HEK293 (cell line): ENCODE measurements at regions not wholly inside any gene's neighbourhood (a gene's known extent, or its start where the extent isn't known, plus 50 kb on each side); places are given as distances from the start of the nearest gene placed in this dataset.

Experiments used
- CTCF ChIA-PET: fragments of 350-600 bp; formaldehyde crosslinking; extraction: SDS; loops from one replicate; lab custom pipeline; 2021; ENCODE audit warnings: antibody characterized with exemption; lab: Yijun Ruan, JAX
- POLR2A ChIA-PET: fragments of 300-600 bp; formaldehyde crosslinking; extraction: SDS; loops from one replicate; lab custom pipeline; 2020; ENCODE audit warnings: antibody characterized with exemption, inconsistent platforms; lab: Yijun Ruan, JAX
- H3K27ac ChIP-seq: fragments of 200-500 bp; sonication (Bioruptor generic); 2 replicates; pipeline ENCODE4 v1.5.1; 2014; ENCODE audit warnings: low read depth, low read length, control low read depth, inconsistent platforms; ENCODE audit errors: extremely low read depth
- H3K36me3 ChIP-seq, 2 experiments: fragments of 200-500 bp in 1 of 2; sonication (Bioruptor generic) in 1 of 2; 1 replicate in 1 of 2; 2 replicates in 1 of 2; pipeline ENCODE4 v1.5.1; 2014 to 2017; ENCODE audit warnings: inconsistent platforms in 2 of 2, low read length in 2 of 2; ENCODE audit not compliant: control insufficient read depth in 2 of 2, insufficient read depth in 1 of 2
- H3K4me1 ChIP-seq: fragments of 200-500 bp; sonication (Bioruptor generic); 2 replicates; pipeline ENCODE4 v1.5.1; 2014; ENCODE audit warnings: mild to moderate bottlenecking, low read length, inconsistent platforms; ENCODE audit not compliant: control insufficient read depth, insufficient read depth
- H3K4me3 ChIP-seq: 2 replicates; pipeline ENCODE4 v1.5.1; 2011; ENCODE audit warnings: low read depth, mild to moderate bottlenecking, control low read depth, low read length, moderate library complexity
- H3K9me3 ChIP-seq: fragments of 200-500 bp; sonication (Bioruptor generic); 2 replicates; pipeline ENCODE4 v1.5.1; 2014; ENCODE audit warnings: low read depth, low read length, inconsistent platforms; ENCODE audit not compliant: control insufficient read depth, insufficient read depth
- MEIS1 ChIP-seq: sonication (generic); formaldehyde crosslinking; IDR thresholded peaks from 2 replicates; pipeline ENCODE4 v1.8.1; 2022; ENCODE audit warnings: missing genetic modification reagents, mild to moderate bottlenecking, borderline replicate concordance
- SALL2 ChIP-seq: fragments of 450-650 bp; formaldehyde crosslinking; IDR thresholded peaks from 2 replicates; pipeline ENCODE4 v1.5.0; 2017; ENCODE audit warnings: missing biosample characterization, mild to moderate bottlenecking, missing genetic modification characterization, borderline replicate concordance
- ZNF133 ChIP-seq: fragments of 450-650 bp; formaldehyde crosslinking; IDR thresholded peaks from 2 replicates; pipeline ENCODE4 v1.5.1; 2016; ENCODE audit warnings: missing biosample characterization, missing genetic modification characterization
- ZNF175 ChIP-seq: fragments of 450-650 bp; formaldehyde crosslinking; IDR thresholded peaks from 2 replicates; pipeline ENCODE4 v1.5.1; 2016; ENCODE audit warnings: missing biosample characterization, missing genetic modification characterization
- ZNF214 ChIP-seq: fragments of 450-650 bp; formaldehyde crosslinking; IDR thresholded peaks from 2 replicates; pipeline ENCODE4 v1.5.1; 2017; ENCODE audit warnings: missing biosample characterization, mild to moderate bottlenecking, missing genetic modification characterization, borderline replicate concordance
- ZNF248 ChIP-seq: fragments of 450-650 bp; formaldehyde crosslinking; IDR thresholded peaks from 2 replicates; pipeline ENCODE4 v1.5.1; 2017; ENCODE audit warnings: missing biosample characterization, missing genetic modification characterization
- ZNF324 ChIP-seq: fragments of 450-650 bp; formaldehyde crosslinking; IDR thresholded peaks from 2 replicates; pipeline ENCODE4 v1.5.1; 2016; ENCODE audit warnings: missing biosample characterization, missing genetic modification characterization
- ZNF335 ChIP-seq: fragments of 450-650 bp; formaldehyde crosslinking; conservative IDR thresholded peaks from 2 replicates; pipeline ENCODE4 v1.5.1; 2016; ENCODE audit warnings: missing biosample characterization, missing genetic modification characterization
- ZNF394 ChIP-seq: fragments of 450-650 bp; formaldehyde crosslinking; IDR thresholded peaks from 2 replicates; pipeline ENCODE4 v1.5.1; 2016; ENCODE audit warnings: missing biosample characterization, missing genetic modification characterization, mild to moderate bottlenecking, moderate library complexity, borderline replicate concordance
- ZNF449 ChIP-seq: fragments of 450-650 bp; formaldehyde crosslinking; IDR thresholded peaks from 2 replicates; pipeline ENCODE4 v1.5.1; 2017; ENCODE audit warnings: missing biosample characterization, mild to moderate bottlenecking, missing genetic modification characterization, moderate library complexity
- ZNF501 ChIP-seq: fragments of 450-650 bp; formaldehyde crosslinking; IDR thresholded peaks from 2 replicates; pipeline ENCODE4 v1.5.1; 2016; ENCODE audit warnings: missing biosample characterization, missing genetic modification characterization
- ZNF623 ChIP-seq: fragments of 450-650 bp; formaldehyde crosslinking; IDR thresholded peaks from 2 replicates; pipeline ENCODE4 v1.5.1; 2016; ENCODE audit warnings: missing biosample characterization, missing genetic modification characterization
- ZNF654 ChIP-seq: fragments of 450-650 bp; formaldehyde crosslinking; IDR thresholded peaks from 2 replicates; pipeline ENCODE4 v1.5.1; 2016; ENCODE audit warnings: low read depth, missing biosample characterization, missing genetic modification characterization
- ZNF670 ChIP-seq: fragments of 450-650 bp; formaldehyde crosslinking; IDR thresholded peaks from 2 replicates; pipeline ENCODE4 v1.5.1; 2016; ENCODE audit warnings: missing biosample characterization, missing genetic modification characterization, low read depth
- ZNF830 ChIP-seq: fragments of 450-650 bp; IDR thresholded peaks from 2 replicates; pipeline ENCODE4 v1.5.0; 2018; ENCODE audit warnings: missing biosample characterization, missing genetic modification characterization, low read depth, mild to moderate bottlenecking, moderate library complexity
- TF ChIP-seq, protein P1 (sequence below): fragments of 450-650 bp; formaldehyde crosslinking; IDR thresholded peaks from 2 replicates; pipeline ENCODE4 v1.5.1; 2016; ENCODE audit warnings: missing biosample characterization, missing genetic modification characterization

GRCh38 chr4:107380836-107381438, 339.1 kb downstream of the PAPSS1 start:
- ChIA-PET POLR2A (no interaction called here), CTCF (interaction anchor here (0.6 to 0.7 kb wide), 2 partner anchors 18 to 288 kb away, joined by 4 read pairs; no protein-coding TSS in a partner anchor)
- H3K27ac ChIP-seq: no peak overlapping the region
- H3K9me3 ChIP-seq: no peaks in the 10 kb centered on the region
- no peaks in the 10 kb centered on the region for H3K4me1 ChIP-seq
- H3K4me3 ChIP-seq: no peak overlapping the region
- TF ChIP-seq ZNF133 (tag by site-specific recombination): no peak
- no peak for TF ChIP-seq ZNF324
- no peak for TF ChIP-seq ZNF175 (tag by site-specific recombination)
- no peak for TF ChIP-seq SALL2 (tag by site-specific recombination)
- no peak for TF ChIP-seq ZNF830 (tag by site-specific recombination)
- no peak for TF ChIP-seq ZNF394 (tag by site-specific recombination)
- TF ChIP-seq ZNF248 (tag by site-specific recombination): no peak
- no peaks in the 10 kb centered on the region for H3K36me3 ChIP-seq

DNA sequence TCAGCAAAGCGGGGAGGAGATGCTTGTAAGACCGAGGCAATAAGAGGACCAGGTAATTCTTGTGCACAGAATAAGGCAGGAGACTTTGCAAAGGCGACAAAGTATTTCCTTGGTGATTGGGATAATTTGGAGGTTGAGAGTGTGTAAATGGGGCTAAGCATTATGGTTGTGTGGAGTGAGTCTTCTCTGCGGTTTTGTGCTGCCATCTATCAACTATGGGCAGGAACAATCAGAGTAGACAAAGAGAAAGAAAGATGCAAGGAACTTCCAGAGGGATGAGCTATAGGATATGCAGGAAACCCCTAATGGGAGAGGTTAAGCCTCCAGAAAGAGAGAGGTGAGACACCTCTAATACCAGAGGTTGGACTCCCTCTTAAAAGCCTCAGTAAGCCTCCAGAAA, 339.8 kb downstream of the PAPSS1 start:
- Histone ChIP-seq H3K9me3 (no peaks in the 10 kb centered on the region), H3K4me3 (no peak overlapping the region), H3K36me3 (no peaks in the 10 kb centered on the region), H3K27ac (no peak overlapping the region), H3K4me1 (no peaks in the 10 kb centered on the region)
- TF ChIP-seq ZNF214 (tag by site-specific recombination) (no peak), MEIS1 (CRISPR knock-in tag) (no peak), ZNF449 (no peak), ZNF670 (no peak), ZNF623 (tag by site-specific recombination) (no peak), ZNF501 (no peak)
- TF ChIP-seq, protein P1, sequence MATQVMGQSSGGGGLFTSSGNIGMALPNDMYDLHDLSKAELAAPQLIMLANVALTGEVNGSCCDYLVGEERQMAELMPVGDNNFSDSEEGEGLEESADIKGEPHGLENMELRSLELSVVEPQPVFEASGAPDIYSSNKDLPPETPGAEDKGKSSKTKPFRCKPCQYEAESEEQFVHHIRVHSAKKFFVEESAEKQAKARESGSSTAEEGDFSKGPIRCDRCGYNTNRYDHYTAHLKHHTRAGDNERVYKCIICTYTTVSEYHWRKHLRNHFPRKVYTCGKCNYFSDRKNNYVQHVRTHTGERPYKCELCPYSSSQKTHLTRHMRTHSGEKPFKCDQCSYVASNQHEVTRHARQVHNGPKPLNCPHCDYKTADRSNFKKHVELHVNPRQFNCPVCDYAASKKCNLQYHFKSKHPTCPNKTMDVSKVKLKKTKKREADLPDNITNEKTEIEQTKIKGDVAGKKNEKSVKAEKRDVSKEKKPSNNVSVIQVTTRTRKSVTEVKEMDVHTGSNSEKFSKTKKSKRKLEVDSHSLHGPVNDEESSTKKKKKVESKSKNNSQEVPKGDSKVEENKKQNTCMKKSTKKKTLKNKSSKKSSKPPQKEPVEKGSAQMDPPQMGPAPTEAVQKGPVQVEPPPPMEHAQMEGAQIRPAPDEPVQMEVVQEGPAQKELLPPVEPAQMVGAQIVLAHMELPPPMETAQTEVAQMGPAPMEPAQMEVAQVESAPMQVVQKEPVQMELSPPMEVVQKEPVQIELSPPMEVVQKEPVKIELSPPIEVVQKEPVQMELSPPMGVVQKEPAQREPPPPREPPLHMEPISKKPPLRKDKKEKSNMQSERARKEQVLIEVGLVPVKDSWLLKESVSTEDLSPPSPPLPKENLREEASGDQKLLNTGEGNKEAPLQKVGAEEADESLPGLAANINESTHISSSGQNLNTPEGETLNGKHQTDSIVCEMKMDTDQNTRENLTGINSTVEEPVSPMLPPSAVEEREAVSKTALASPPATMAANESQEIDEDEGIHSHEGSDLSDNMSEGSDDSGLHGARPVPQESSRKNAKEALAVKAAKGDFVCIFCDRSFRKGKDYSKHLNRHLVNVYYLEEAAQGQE (tag by site-specific recombination): no peak
- ChIA-PET CTCF (interaction anchor here (0.6 kb wide), 1 partner anchor 289 kb away, joined by 4 read pairs; no protein-coding TSS in a partner anchor), POLR2A (no interaction called here)

DNA sequence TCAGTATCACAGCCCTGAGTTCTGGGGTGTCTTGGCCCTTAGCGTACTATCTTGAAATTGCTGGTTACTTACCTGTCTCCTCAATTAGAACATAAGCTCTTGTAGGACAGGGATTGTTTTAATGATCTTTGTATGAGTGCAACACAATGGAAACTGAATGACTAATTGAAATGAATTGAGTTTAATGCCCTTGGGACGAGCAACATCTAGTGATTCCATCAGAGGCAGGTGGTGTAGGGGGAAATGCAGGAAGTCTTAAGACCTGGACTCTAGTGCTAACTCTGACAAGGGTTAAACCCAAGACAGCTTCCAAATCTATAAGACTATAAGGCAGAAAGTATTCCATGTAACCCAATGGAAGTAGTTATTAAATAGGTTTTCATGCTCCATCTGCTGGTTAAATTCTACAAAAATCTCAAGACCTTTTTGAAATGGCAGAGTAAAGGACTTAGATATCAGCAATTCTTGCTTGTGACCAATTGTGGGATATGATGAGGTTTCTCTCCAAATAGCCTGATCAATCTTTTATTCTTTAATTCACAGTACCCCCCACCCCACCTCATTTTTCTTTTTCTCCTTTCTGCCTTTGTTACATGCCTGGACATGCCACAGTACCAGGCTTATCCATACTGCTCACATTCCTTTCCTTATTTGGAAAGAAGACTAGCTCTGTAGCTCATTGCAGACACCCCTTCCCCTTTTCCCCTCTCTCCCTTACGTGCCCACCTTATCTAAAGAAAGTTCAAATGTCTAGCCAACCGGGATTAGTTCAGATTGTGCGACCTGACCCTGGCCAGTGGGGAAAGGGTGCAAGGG, 340.8 kb downstream of the PAPSS1 start:
- H3K27ac ChIP-seq: no peak overlapping the region
- ChIA-PET CTCF (interaction anchor here (0.6 to 0.7 kb wide), 2 partner anchors 69 to 128 kb away, joined by 3 read pairs; no protein-coding TSS in a partner anchor), POLR2A (no interaction called here)
- H3K4me3 ChIP-seq: no peak overlapping the region
- no peak for TF ChIP-seq ZNF501
- 0 out of 2 replicates have a peak, but pooled peaks have one; percentile 18 for TF ChIP-seq ZNF335 (tag by site-specific recombination)
- peak; percentile 16; the same call in 1 of the 2 replicates for TF ChIP-seq ZNF654 (tag by site-specific recombination)
- TF ChIP-seq, all 188 proteins: peak for 2
- Histone ChIP-seq H3K4me1 (no peaks in the 10 kb centered on the region), H3K36me3 (no peaks in the 10 kb centered on the region), H3K9me3 (no peaks in the 10 kb centered on the region)
